ENCODE measurements at regions not wholly inside any gene's neighbourhood (a gene's known extent, or its start where the extent isn't known, plus 50 kb on each side); places are given as distances from the start of the nearest gene placed in this dataset.

- Histone ChIP-seq H3K9me3 (ENCODE audit: control insufficient read depth, low read length) (no peaks in the 10 kb centered on the region), H3K36me3 (ENCODE audit: control insufficient read depth in 1 of 2, insufficient read depth in 2 of 2, low read length in 1 of 2) (no peaks in the 10 kb centered on the region), H3K4me1 (ENCODE audit: control insufficient read depth in 1 of 2, insufficient read depth in 2 of 2, low read length in 2 of 2) (peaks cover 7 to 9% of the 10 kb centered on the region in 2 donors), H3K27ac (ENCODE audit: low read depth in 1 of 2, low read length in 2 of 2) (no peak overlapping the region), H3K27me3 (ENCODE audit: control insufficient read depth in 1 of 2, insufficient read depth in 2 of 2, low read length in 1 of 2) (no peaks in the 10 kb centered on the region), H3K4me3 (ENCODE audit: low read length in 2 of 2) (no peak overlapping the region)
- ATAC-seq (ENCODE audit: low FRiP score) (no peak), DNase-seq (no peak)
- WGBS, 2 donors: 15 to 18% methylated on average over 4 of the region's 4 CpGs
- intact Hi-C loops (cut with DNase I): no loop called here
These were observed 99.4 kb upstream of the TARS1 start for GRCh38 chr5:33341351-33341750.

- intact Hi-C loops (cut with DNase I): no loop called here
- Histone ChIP-seq H3K36me3 (ENCODE audit: control insufficient read depth in 1 of 2, insufficient read depth in 2 of 2, low read length in 1 of 2) (no peaks in the 10 kb centered on the region), H3K27ac (ENCODE audit: low read depth in 1 of 2, low read length in 2 of 2) (no peak overlapping the region), H3K4me1 (ENCODE audit: control insufficient read depth in 1 of 2, insufficient read depth in 2 of 2, low read length in 2 of 2) (peaks cover 3% of the 10 kb centered on the region in 2 donors), H3K4me3 (ENCODE audit: low read length in 2 of 2) (no peak overlapping the region), H3K9me3 (ENCODE audit: control insufficient read depth, low read length) (no peaks in the 10 kb centered on the region), H3K27me3 (ENCODE audit: control insufficient read depth in 1 of 2, insufficient read depth in 2 of 2, low read length in 1 of 2) (no peaks in the 10 kb centered on the region)
- peak; percentile 88 for ATAC-seq (ENCODE audit: low FRiP score)
- DNase-seq: no peak
- WGBS, 2 donors: 36 to 39% methylated on average over 3 of the region's 3 CpGs
These were observed 97.0 kb upstream of the TARS1 start for GRCh38 chr5:33343676-33344327.

- 93 to 97% methylated on average over 1 of the region's 1 CpG for WGBS, 2 donors
- no peaks in the 10 kb centered on the region for H3K4me1 ChIP-seq (ENCODE audit: control insufficient read depth in 1 of 2, insufficient read depth in 2 of 2, low read length in 2 of 2)
- ATAC-seq (ENCODE audit: low FRiP score) (no peak), DNase-seq (no peak)
- H3K36me3 ChIP-seq (ENCODE audit: control insufficient read depth in 1 of 2, insufficient read depth in 2 of 2, low read length in 1 of 2): no peaks in the 10 kb centered on the region
- H3K27ac ChIP-seq (ENCODE audit: low read depth in 1 of 2, low read length in 2 of 2): no peak overlapping the region
- intact Hi-C loops (cut with DNase I): no loop called here
- no peaks in the 10 kb centered on the region for H3K27me3 ChIP-seq (ENCODE audit: control insufficient read depth in 1 of 2, insufficient read depth in 2 of 2, low read length in 1 of 2)
- H3K4me3 ChIP-seq (ENCODE audit: low read length in 2 of 2): no peak overlapping the region
- H3K9me3 ChIP-seq (ENCODE audit: control insufficient read depth, low read length): no peaks in the 10 kb centered on the region
These were observed 94.2 kb upstream of the TARS1 start for GRCh38 chr5:33346534-33346933.

- no peak overlapping the region for H3K4me3 ChIP-seq (ENCODE audit: low read length in 2 of 2)
- no peak for ATAC-seq (ENCODE audit: low FRiP score)
- peak overlapping the region in 1 of 2 donors; percentile 57 for H3K27ac ChIP-seq (ENCODE audit: low read depth in 1 of 2, low read length in 2 of 2)
These were observed 79.0 kb upstream of the TARS1 start for GRCh38 chr5:33361781-33362180.

GRCh38 chr5:33362915-33363314 is 77.8 kb upstream of the TARS1 start:
- peak; percentile 87 for ATAC-seq (ENCODE audit: low FRiP score)
- 0 to 12% methylated on average over 4 of the region's 4 CpGs for WGBS, 2 donors

More at GRCh38 chr5:33361781-33362180, 79.0 kb upstream of the TARS1 start:
- Histone ChIP-seq H3K27me3 (ENCODE audit: control insufficient read depth in 1 of 2, insufficient read depth in 2 of 2, low read length in 1 of 2) (no peaks in the 10 kb centered on the region), H3K36me3 (ENCODE audit: control insufficient read depth in 1 of 2, insufficient read depth in 2 of 2, low read length in 1 of 2) (no peaks in the 10 kb centered on the region), H3K4me1 (ENCODE audit: control insufficient read depth in 1 of 2, insufficient read depth in 2 of 2, low read length in 2 of 2) (peaks cover 0 to 3% of the 10 kb centered on the region in 2 donors), H3K9me3 (ENCODE audit: control insufficient read depth, low read length) (no peaks in the 10 kb centered on the region)
- 90 to 99% methylated on average over 1 of the region's 1 CpG for WGBS, 2 donors
- DNase-seq: no peak
- intact Hi-C loops (cut with DNase I): no loop called here

GRCh38 chr5:33363537-33363936 is 77.2 kb upstream of the TARS1 start:
- intact Hi-C loops (cut with DNase I): no loop called here

More at GRCh38 chr5:33362915-33363314, 77.8 kb upstream of the TARS1 start:
- Histone ChIP-seq H3K4me1 (ENCODE audit: control insufficient read depth in 1 of 2, insufficient read depth in 2 of 2, low read length in 2 of 2) (peaks cover 0 to 3% of the 10 kb centered on the region in 2 donors), H3K4me3 (ENCODE audit: low read length in 2 of 2) (no peak overlapping the region), H3K36me3 (ENCODE audit: control insufficient read depth in 1 of 2, insufficient read depth in 2 of 2, low read length in 1 of 2) (no peaks in the 10 kb centered on the region), H3K27me3 (ENCODE audit: control insufficient read depth in 1 of 2, insufficient read depth in 2 of 2, low read length in 1 of 2) (no peaks in the 10 kb centered on the region), H3K27ac (ENCODE audit: low read depth in 1 of 2, low read length in 2 of 2) (peak overlapping the region in 1 of 2 donors; percentile 42), H3K9me3 (ENCODE audit: control insufficient read depth, low read length) (no peaks in the 10 kb centered on the region)
- intact Hi-C loops (cut with DNase I): no loop called here
- DNase-seq: peak in 1 of 2 donors; percentile 55

GRCh38 chr5:33364406-33364805 is 76.4 kb upstream of the TARS1 start:
- Histone ChIP-seq H3K4me1 (ENCODE audit: control insufficient read depth in 1 of 2, insufficient read depth in 2 of 2, low read length in 2 of 2) (peaks cover 0 to 3% of the 10 kb centered on the region in 2 donors), H3K4me3 (ENCODE audit: low read length in 2 of 2) (no peak overlapping the region), H3K27ac (ENCODE audit: low read depth in 1 of 2, low read length in 2 of 2) (peak overlapping the region in 1 of 2 donors; percentile 28), H3K36me3 (ENCODE audit: control insufficient read depth in 1 of 2, insufficient read depth in 2 of 2, low read length in 1 of 2) (no peaks in the 10 kb centered on the region), H3K27me3 (ENCODE audit: control insufficient read depth in 1 of 2, insufficient read depth in 2 of 2, low read length in 1 of 2) (no peaks in the 10 kb centered on the region), H3K9me3 (ENCODE audit: control insufficient read depth, low read length) (no peaks in the 10 kb centered on the region)
- WGBS, 2 donors: 53 to 70% methylated on average over 2 of the region's 2 CpGs
- no peak for ATAC-seq (ENCODE audit: low FRiP score)
- intact Hi-C loops (cut with DNase I): no loop called here
- no peak for DNase-seq

More at GRCh38 chr5:33363537-33363936, 77.2 kb upstream of the TARS1 start:
- no peaks in the 10 kb centered on the region for H3K9me3 ChIP-seq (ENCODE audit: control insufficient read depth, low read length)
- H3K27ac ChIP-seq (ENCODE audit: low read depth in 1 of 2, low read length in 2 of 2): no peak overlapping the region
- ATAC-seq (ENCODE audit: low FRiP score) (peak; percentile 81), DNase-seq (no peak)
- peaks cover 0 to 3% of the 10 kb centered on the region in 2 donors for H3K4me1 ChIP-seq (ENCODE audit: control insufficient read depth in 1 of 2, insufficient read depth in 2 of 2, low read length in 2 of 2)
- no peaks in the 10 kb centered on the region for H3K27me3 ChIP-seq (ENCODE audit: control insufficient read depth in 1 of 2, insufficient read depth in 2 of 2, low read length in 1 of 2)
- H3K4me3 ChIP-seq (ENCODE audit: low read length in 2 of 2): no peak overlapping the region
- 90 to 97% methylated on average over 3 of the region's 3 CpGs for WGBS, 2 donors
- no peaks in the 10 kb centered on the region for H3K36me3 ChIP-seq (ENCODE audit: control insufficient read depth in 1 of 2, insufficient read depth in 2 of 2, low read length in 1 of 2)

- ATAC-seq (ENCODE audit: low FRiP score) (no peak), DNase-seq (no peak)
- H3K27ac ChIP-seq (ENCODE audit: low read depth in 1 of 2, low read length in 2 of 2): no peak overlapping the region
- no peak overlapping the region for H3K4me3 ChIP-seq (ENCODE audit: low read length in 2 of 2)
- no peaks in the 10 kb centered on the region for H3K9me3 ChIP-seq (ENCODE audit: control insufficient read depth, low read length)
- intact Hi-C loops (cut with DNase I): no loop called here
- whole genome bisulfite sequencing, 2 donors: 89 to 91% methylated on average over 3 of the region's 3 CpGs
- H3K36me3 ChIP-seq (ENCODE audit: control insufficient read depth in 1 of 2, insufficient read depth in 2 of 2, low read length in 1 of 2): no peaks in the 10 kb centered on the region
- no peaks in the 10 kb centered on the region for H3K27me3 ChIP-seq (ENCODE audit: control insufficient read depth in 1 of 2, insufficient read depth in 2 of 2, low read length in 1 of 2)
- no peaks in the 10 kb centered on the region for H3K4me1 ChIP-seq (ENCODE audit: control insufficient read depth in 1 of 2, insufficient read depth in 2 of 2, low read length in 2 of 2)
These were observed 73.3 kb upstream of the TARS1 start for GRCh38 chr5:33367416-33367815.

Data from aorta (tissue), 5 donors.